ENCODE measurements at regions not wholly inside any gene's neighbourhood (a gene's known extent, or its start where the extent isn't known, plus 50 kb on each side); places are given as distances from the start of the nearest gene placed in this dataset.
"Not testable (repeated sequence)": the region's sequence is repeated elsewhere in the genome, so short reads cannot be mapped to it uniquely, and the experiment has no call there.

- no peak for DNase-seq
These were observed 610.5 kb downstream of the UTRN start for GRCh38 chr6:144895313-144896278.

DNA sequence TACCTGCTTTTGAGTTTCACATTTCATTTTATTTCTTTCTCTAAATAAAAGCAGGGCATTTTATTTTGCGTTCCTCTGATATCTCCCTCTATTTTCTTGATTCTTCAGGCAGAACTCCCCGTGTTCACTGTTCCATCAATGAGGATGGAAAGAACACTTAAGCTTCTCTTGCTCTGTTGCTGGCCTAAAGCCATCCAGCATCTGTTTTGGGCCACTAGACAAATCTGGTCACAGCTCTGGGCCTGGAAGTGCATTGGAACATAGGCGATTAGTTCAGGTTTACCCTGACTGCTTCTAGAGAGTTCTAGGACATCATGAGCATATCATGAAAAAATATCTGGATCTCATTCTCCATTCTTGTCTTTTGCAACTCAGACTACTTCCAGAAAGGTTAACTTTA, 611.2 kb downstream of the UTRN start:
- DNase-seq: no peak

GRCh38 chr6:144896871-144897270, 611.7 kb downstream of the UTRN start:
- no peak for DNase-seq

GRCh38 chr6:144897441-144897921, 612.3 kb downstream of the UTRN start:
- no peak for DNase-seq

DNA sequence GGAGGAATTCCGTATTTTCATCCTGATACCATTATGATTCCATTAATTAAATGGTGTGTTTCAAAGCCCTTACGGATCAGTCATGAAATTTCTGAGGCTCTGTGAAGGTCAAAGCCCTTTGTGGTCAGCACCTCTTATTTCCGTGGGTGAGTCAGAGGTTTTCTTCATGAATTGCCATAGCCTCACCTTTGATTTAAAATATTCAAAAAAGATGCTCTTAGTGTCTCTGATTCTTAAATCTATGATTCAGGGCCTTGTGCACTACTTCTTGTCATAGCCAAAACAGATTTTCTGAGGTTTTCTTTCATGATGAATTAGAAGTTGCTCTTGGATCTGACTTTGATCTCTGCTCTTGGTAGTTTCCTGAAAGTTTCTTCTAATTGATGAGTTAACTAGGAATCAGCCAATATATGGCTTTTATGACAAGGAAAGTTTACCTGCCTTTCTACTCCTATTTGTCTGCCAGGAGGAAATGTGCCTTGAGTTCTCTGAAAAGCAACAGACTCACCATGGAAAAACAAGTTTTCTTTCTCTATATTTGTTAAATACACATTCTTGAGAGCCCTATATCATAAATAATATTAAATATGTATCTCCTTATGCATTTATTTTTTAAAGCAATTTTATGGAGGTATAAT, 613.0 kb downstream of the UTRN start:
- DNase-seq: no peak

DNA sequence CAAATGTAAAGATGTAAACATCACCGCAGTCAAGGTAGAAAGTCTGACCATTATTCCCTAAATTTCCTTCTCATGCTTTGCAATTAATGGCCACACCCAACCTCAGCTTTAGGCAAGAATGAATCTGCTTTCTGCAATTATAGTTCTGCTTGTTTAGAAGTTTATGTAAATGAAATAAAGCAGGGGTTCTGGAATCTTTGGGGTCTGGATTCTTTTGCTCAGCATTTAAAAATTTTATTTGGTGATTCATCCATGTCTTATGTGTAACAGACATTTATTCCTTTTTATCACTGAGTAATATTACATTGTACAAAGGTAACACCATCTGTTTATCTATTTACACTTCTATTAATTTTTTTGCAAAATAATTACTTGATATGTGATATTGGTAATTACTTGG, 613.6 kb downstream of the UTRN start:
- no peak for DNase-seq

DNA sequence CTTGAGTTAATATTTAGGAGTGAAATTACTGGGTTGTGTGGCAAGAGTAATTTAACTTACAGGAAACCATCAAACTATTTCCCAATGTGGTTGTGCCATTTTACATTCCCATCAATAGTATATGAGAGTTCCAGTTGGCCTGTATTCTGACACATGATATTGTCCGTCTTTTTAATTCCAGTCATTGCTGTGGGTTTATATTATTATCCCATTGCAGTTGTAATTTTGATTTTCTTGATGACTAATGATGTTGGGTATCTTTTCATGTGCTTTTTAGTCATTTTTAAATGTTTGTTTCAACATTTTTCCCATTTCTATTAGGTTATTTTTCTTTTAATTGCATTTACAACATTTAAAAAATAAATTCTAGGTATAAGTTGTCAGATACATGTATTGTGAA, 614.0 kb downstream of the UTRN start:
- no peak for DNase-seq

- no peak for DNase-seq
These were observed 616.3 kb downstream of the UTRN start for GRCh38 chr6:144901412-144901811.

GRCh38 chr6:144908004-144908403, 622.9 kb downstream of the UTRN start:
- no peak for DNase-seq

DNA sequence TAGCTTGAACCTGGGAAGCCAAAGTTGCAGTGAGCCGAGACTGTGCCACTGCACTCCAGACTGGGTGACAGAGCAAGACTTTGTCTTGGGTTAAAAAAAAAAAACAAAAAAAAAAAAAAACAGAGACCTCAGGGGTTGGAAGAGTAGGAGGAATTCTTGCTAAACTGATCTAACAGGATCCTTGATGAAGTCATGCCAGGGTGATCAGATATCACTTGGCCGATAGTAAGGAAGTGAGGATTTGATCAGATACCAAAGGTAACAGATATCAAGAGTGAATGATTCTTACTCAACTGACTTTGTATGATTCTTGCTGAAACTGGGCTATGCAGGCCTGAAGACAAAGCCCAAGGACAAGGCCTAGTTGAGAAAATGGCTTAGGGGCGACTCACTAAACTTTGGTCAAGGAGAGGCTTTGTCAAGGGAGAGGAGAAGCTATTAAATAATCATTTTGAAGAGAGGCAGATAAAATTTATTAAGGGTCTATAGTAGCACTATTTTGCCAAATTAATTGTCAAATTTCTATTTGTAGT, 624.7 kb downstream of the UTRN start:
- DNase-seq: no peak

DNA sequence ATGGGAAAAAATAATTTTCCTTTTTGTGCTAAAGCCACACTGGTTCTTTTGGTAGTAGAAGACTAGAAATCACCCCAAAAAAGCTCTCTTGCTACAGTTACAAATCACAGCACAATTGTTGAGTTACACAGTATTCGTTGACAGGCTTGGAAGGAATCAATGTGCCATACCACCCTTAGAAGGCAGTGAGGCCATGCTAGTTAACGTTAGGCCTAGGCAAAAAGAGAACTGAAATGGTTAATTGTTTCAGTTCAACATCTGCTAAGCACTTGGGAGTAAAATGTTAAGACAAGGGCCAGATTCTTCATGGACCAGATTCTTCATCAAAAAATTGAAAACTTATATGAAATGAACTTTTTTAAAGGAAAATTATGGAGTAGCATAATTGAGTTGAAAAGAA, 626.2 kb downstream of the UTRN start:
- DNase-seq: no peak

GRCh38 chr6:144912474-144912873, 627.3 kb downstream of the UTRN start:
- no peak for DNase-seq

DNA sequence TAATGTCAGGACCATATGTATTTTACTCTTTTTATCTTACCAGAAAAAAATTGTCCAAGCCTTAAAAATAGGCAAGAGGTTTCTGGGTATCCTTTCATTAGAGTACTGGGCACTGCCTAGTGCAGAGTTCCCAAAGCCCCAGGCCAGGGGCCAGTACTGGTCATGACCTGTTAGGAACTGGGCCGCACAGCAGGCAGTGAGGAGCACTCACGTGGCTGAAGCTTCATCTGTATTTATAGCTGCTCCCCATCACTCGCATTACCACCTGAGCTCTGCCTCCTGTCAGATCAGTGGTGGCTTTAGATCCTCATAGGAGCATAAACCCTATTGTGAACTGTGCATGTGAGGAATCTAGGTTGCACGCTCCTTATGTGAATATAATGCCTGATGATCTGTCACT, 632.9 kb downstream of the UTRN start:
- DNase-seq: no peak

DNA sequence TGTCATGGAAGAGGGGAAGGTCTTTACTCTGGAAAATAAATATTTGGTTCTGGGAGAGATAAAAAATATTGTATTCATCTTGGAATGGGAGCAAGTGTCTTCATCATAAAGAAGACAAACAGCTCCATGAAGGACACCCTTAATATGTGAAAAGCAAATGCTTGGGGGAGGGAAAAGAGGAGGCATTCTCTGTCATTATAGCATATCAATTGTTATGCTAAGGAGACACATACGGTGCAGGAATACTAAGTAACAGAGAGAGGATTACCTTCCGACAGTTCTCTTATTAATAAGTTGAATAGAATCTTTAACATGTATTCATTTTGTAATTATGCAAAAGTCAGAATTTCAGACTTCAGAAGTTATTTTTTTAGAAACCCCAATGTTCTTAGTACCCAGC, 634.4 kb downstream of the UTRN start:
- DNase-seq: no peak

- DNase-seq: peak; percentile 29 to 68
These were observed 635.3 kb downstream of the UTRN start for GRCh38 chr6:144920391-144920961.

DNA sequence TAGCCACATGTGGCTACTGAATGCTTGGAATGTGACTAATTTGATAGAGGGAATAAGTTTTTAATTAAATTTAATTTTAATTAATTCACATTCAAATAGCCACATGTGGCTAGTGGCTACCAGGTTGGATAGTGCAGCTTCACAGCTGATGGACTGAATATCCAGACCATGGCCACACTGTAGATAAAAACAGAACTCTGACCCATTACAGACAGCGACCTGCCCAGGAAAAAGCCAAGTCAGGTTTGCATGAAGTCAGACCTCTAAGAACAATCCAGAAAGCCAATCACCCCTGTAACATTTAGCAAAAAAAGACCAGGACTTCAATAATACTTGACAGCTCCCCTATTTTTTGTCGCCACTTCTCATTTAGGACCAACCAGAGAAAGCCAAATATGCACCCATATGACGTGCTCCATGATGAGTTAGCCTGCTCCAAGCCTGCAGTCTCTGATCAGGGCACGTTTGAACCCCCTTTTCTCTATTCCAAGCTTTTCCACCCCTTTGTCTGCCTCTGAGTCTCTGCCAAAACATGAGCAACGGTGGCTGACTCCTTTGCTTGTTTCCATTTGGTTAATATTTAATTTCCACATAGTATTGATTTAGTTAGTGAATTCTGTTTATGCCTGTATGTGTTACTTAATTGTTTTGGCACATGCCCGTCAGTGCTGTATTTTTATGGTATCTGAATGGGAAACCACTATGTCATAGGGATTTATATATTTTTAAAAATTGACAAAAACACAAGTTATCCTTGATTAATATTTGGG, 636.3 kb downstream of the UTRN start:
- DNase-seq: no peak

DNA sequence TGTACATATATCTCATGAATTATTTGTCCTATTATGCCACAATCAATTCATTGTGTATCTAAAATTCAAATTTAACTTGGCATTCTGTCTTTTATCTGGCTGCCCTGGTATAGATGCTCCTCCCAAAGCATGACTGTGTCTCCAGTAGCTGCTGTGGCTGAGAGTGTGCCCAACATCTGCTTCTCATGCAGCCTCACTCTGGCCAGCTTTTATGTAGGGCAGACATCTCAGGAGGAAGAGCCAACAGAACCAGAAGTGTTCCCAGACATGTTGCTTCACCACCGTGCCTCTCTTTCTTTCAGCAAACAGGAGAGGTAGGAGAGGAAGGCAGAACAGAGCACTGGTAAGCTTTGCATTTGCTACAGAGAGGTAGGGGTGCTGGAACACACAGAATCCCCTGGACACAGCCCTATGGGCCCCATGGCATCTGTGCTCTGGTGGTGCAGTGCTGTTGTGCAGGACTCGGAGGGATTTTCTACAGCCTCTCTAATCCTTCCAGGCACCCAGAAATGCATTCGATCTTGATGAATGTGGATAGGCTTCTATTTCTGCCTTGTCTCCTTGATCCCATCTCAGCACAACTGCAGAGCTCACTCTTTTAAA, 637.1 kb downstream of the UTRN start:
- no peak for DNase-seq

DNA sequence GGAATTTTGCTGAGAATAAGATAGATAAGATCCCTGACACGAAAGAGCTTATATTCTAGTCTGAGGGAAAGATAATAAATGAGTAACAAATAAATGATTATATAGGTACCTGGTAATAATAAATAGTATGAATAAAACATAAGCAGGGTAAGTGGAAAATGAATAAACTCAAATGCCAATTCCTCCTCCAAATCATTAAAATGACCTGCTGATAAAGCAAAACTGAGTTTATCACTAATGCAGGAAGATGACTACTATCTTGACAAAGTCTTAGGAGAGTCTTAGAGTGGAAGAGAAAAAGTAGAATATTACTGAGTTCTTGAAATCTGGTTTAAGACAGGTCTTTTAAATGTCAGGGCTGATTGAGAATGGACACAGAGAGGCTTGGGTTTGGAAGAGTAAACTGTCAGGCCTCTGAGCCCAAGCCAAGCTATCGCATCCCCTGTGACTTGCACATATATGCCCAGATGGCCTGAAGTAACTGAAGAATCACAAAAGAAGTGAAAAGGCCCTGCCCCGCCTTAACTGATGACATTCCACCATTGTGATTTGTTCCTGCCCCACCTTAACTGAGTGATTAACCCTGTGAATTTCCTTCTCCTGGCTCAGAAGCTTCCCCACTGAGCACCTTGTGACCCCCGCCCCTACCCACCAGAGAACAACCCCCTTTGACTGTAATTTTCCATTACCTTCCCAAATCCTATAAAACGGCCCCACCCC, 637.8 kb downstream of the UTRN start:
- DNase-seq: not testable (repeated sequence)

DNA sequence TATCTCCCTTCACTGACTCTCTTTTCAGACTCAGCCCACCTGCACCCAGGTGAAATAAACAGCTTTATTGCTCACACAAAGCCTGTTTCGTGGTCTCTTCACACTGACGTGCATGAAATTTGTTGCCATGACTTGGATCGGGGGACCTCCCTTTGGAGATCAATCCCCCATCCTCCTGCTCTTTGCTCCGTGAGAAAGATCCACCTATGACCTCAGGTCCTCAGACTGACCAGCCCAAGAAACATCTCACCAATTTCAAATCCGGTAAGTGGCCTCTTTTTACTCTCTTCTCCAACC, 638.3 kb downstream of the UTRN start:
- not testable (repeated sequence) for DNase-seq

- DNase-seq: no peak
These were observed 643.7 kb downstream of the UTRN start for GRCh38 chr6:144928847-144929246.

DNA sequence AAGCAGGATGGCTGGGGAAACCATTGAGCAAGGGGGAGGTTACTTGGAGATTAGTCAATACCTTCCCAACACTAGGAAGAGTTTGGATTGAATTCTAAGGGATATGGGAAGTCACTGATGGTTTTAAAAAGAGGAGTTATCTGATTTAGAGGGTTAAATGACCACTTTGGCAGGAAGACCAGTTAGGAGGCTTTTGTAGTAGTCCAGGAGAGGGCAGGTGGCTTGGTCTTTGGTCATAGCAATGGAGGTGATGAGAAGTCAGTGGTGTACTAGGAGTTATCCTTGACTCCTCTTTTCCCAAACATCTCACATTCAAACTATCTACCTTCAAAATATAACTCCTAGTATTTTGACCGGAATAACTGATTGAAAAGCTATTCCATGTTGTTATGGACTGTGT, 644.1 kb downstream of the UTRN start:
- DNase-seq: no peak
